Thyroid gland (tissue), 4 donors: ENCODE measurements at regions not wholly inside any gene's neighbourhood (a gene's known extent, or its start where the extent isn't known, plus 50 kb on each side); places are given as distances from the start of the nearest gene placed in this dataset.

Experiments
- DNase-seq, 2 donors: peaks; one replicate each; pipeline ENCODE4 v3.0.0-alpha.2; 2019
- H3K27ac ChIP-seq, 3 donors: fragments of 200-600 bp; sonication (generic); 1 replicate in 2 of 3; 2 replicates in 1 of 3; pipeline ENCODE4 v1.5.1; 2016 to 2019; ENCODE audit warnings: mild to moderate bottlenecking in 1 of 3, moderate library complexity in 1 of 3
- H3K27me3 ChIP-seq: fragments of 200-600 bp; sonication (generic); one replicate; pipeline ENCODE4 v1.5.1; 2019
- H3K36me3 ChIP-seq, 2 donors: fragments of 200-600 bp; sonication (generic); one replicate each; pipeline ENCODE4 v1.5.1; 2016 to 2019
- H3K4me1 ChIP-seq, 2 donors: fragments of 200-600 bp; sonication (generic); one replicate each; pipeline ENCODE4 v1.5.1; 2017 to 2019
- H3K4me3 ChIP-seq, 3 donors: fragments of 200-600 bp; sonication (generic); replicated peaks in 1 of 3; 1 replicate in 2 of 3; 2 replicates in 1 of 3; pipeline ENCODE4 v1.5.1; 2016; ENCODE audit warnings: mild to moderate bottlenecking in 1 of 3
- H3K9me3 ChIP-seq: fragments of 200-600 bp; sonication (generic); one replicate; pipeline ENCODE4 v1.5.1; 2017
- CTCF ChIP-seq, 6 experiments: fragments of 200-600 bp in 3 of 6; fragments of 450-650 bp in 3 of 6; sonication (generic) in 3 of 6; IDR thresholded peaks; one replicate each; pipeline ENCODE4 v1.5.1; 2016 to 2019; ENCODE audit warnings: antibody characterized with exemption in 6 of 6, mild to moderate bottlenecking in 2 of 6, inconsistent platforms in 1 of 6, moderate library complexity in 1 of 6
- POLR2A ChIP-seq, 2 donors: fragments of 450-650 bp; IDR thresholded peaks; one replicate each; pipeline ENCODE4 v1.6.1; 2017; ENCODE audit warnings: antibody characterized with exemption in 2 of 2, mild to moderate bottlenecking in 2 of 2, moderate library complexity in 1 of 2
- WGBS, 2 donors: methylation state at CpG; one replicate each; pipeline ENCODE4 v1.1.5; 2017; 5-methylcytosine and 5-hydroxymethylcytosine counted together
- intact Hi-C: fragments of 100-400 bp; cut with DNase I; formaldehyde crosslinking; loops from one replicate; pipeline ENCODE4 v1.15.1; 2023

- TF ChIP-seq CTCF (IDR thresholded peaks at IDR 0.05) (no peak), POLR2A (IDR thresholded peaks at IDR 0.05) (no peak)
These were observed 261.0 kb downstream of the SHQ1 start for GRCh38 chr3:72587282-72587681.

GRCh38 chr3:72586694-72587093 lies 261.6 kb downstream of the SHQ1 start:
- Histone ChIP-seq H3K4me1 (no peaks in the 10 kb centered on the region), H3K4me3 (no peak overlapping the region), H3K27ac (no peak overlapping the region), H3K27me3 (no peaks in the 10 kb centered on the region), H3K9me3 (no peaks in the 10 kb centered on the region), H3K36me3 (no peaks in the 10 kb centered on the region)
- TF ChIP-seq CTCF (IDR thresholded peaks at IDR 0.05) (no peak), POLR2A (IDR thresholded peaks at IDR 0.05) (no peak)
- 89 to 90% methylated on average over 6 to 7 of the region's 7 CpGs for WGBS, 2 donors
- intact Hi-C loops = no loop called here
- DNase-seq = no peak

More at GRCh38 chr3:72587282-72587681, 261.0 kb downstream of the SHQ1 start:
- Histone ChIP-seq H3K9me3 (no peaks in the 10 kb centered on the region), H3K4me3 (no peak overlapping the region), H3K4me1 (no peaks in the 10 kb centered on the region), H3K27me3 (no peaks in the 10 kb centered on the region), H3K27ac (no peak overlapping the region), H3K36me3 (no peaks in the 10 kb centered on the region)
- WGBS, 2 donors = 96 to 100% methylated on average over 3 of the region's 3 CpGs
- no peak for DNase-seq
- intact Hi-C loops = no loop called here

GRCh38 chr3:72585966-72586365 lies 262.3 kb downstream of the SHQ1 start:
- no peak overlapping the region for H3K4me3 ChIP-seq
- intact Hi-C loops = no loop called here
- no peaks in the 10 kb centered on the region for H3K36me3 ChIP-seq
- WGBS, 2 donors = 84 to 88% methylated on average over 4 of the region's 4 CpGs
- H3K27me3 ChIP-seq = no peaks in the 10 kb centered on the region
- H3K4me1 ChIP-seq = no peaks in the 10 kb centered on the region
- TF ChIP-seq POLR2A (IDR thresholded peaks at IDR 0.05) = no peak
- no peak for TF ChIP-seq CTCF (IDR thresholded peaks at IDR 0.05)
- H3K9me3 ChIP-seq = no peaks in the 10 kb centered on the region
- DNase-seq = no peak
- H3K27ac ChIP-seq = no peak overlapping the region

GRCh38 chr3:72584262-72584661 lies 264.0 kb downstream of the SHQ1 start:
- Histone ChIP-seq H3K27ac (no peak overlapping the region), H3K4me3 (no peak overlapping the region), H3K9me3 (no peaks in the 10 kb centered on the region), H3K36me3 (no peaks in the 10 kb centered on the region), H3K27me3 (no peaks in the 10 kb centered on the region), H3K4me1 (no peaks in the 10 kb centered on the region)
- no peak for TF ChIP-seq CTCF (IDR thresholded peaks at IDR 0.05)
- intact Hi-C loops = no loop called here
- DNase-seq = no peak
- 97 to 98% methylated on average over 2 of the region's 2 CpGs for WGBS, 2 donors

GRCh38 chr3:72582963-72583362 lies 265.3 kb downstream of the SHQ1 start:
- Histone ChIP-seq H3K27ac (no peak overlapping the region), H3K4me3 (no peak overlapping the region), H3K9me3 (no peaks in the 10 kb centered on the region), H3K4me1 (no peaks in the 10 kb centered on the region), H3K36me3 (no peaks in the 10 kb centered on the region), H3K27me3 (no peaks in the 10 kb centered on the region)
- WGBS, 2 donors = 89 to 91% methylated on average over 7 of the region's 7 CpGs
- TF ChIP-seq CTCF (IDR thresholded peaks at IDR 0.05) (no peak), POLR2A (IDR thresholded peaks at IDR 0.05) (no peak)
- DNase-seq = no peak
- intact Hi-C loops = no loop called here
